GM12865 (cell line): ENCODE measurements at regions not wholly inside any gene's neighbourhood (a gene's known extent, or its start where the extent isn't known, plus 50 kb on each side); places are given as distances from the start of the nearest gene placed in this dataset.

ENCODE experiments used
- DNase-seq: peaks from one replicate; pipeline ENCODE4 v3.0.0; 2010; ENCODE audit warnings: low read depth
- H3K4me3 ChIP-seq: 2 replicates; pipeline ENCODE4 v1.5.1; 2011; ENCODE audit warnings: mild to moderate bottlenecking, low read depth, low read length, control low read depth
- TF ChIP-seq, protein P1 (sequence below): IDR thresholded peaks from 2 replicates; pipeline ENCODE4 v1.5.1; 2011; ENCODE audit warnings: low read length, control low read depth, low read depth, inconsistent platforms; ENCODE audit not compliant: insufficient read depth; ENCODE audit errors: missing control alignments

GRCh38 chr7:25409897-25410636 is 181.8 kb upstream of the NPVF start:
- TF ChIP-seq, protein P1, sequence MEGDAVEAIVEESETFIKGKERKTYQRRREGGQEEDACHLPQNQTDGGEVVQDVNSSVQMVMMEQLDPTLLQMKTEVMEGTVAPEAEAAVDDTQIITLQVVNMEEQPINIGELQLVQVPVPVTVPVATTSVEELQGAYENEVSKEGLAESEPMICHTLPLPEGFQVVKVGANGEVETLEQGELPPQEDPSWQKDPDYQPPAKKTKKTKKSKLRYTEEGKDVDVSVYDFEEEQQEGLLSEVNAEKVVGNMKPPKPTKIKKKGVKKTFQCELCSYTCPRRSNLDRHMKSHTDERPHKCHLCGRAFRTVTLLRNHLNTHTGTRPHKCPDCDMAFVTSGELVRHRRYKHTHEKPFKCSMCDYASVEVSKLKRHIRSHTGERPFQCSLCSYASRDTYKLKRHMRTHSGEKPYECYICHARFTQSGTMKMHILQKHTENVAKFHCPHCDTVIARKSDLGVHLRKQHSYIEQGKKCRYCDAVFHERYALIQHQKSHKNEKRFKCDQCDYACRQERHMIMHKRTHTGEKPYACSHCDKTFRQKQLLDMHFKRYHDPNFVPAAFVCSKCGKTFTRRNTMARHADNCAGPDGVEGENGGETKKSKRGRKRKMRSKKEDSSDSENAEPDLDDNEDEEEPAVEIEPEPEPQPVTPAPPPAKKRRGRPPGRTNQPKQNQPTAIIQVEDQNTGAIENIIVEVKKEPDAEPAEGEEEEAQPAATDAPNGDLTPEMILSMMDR: no peak
- no peak for DNase-seq

DNA sequence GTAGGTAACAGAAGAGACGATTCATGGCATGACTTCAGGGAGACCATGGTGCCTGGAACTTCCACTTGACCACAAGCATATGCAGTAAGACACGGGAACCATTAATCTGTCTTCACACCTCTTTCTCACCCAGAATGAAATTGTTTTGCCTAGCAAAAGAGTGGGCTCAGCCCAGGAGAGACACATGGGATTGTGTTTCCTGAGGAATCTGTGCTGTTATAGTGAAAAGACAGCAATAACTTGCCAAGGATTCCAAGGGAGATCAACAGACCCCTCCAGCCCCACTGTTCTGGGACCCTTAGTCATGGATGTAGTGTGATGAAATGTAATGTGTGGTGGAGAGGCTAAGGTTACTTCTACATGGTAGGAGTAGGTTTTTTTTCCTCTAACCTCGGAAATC is 192.5 kb upstream of the NPVF start:
- no peak overlapping the region for H3K4me3 ChIP-seq
- TF ChIP-seq, protein P1: no peak
- no peak for DNase-seq

More at GRCh38 chr7:25409897-25410636, 181.8 kb upstream of the NPVF start:
- H3K4me3 ChIP-seq: no peak overlapping the region

DNA sequence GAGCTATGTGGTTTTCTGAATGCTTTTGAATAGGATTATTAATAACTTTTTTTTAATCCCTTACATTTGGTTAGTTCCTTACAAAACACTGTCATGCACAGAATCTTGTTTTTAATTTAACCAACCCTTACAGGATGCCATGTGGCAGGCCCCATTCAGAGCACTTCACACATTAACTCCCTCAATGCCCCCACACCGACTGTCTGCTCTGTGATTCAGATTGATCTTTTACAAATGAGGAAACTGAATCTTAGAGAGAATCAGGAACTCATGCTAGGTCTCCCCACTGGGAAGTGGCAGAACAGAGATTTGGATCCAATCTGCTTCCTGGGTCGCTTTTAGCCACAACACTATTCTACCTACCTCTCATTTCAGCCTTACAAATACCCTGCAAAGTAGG is 195.8 kb upstream of the NPVF start:
- no peak overlapping the region for H3K4me3 ChIP-seq
- DNase-seq: no peak
- TF ChIP-seq, protein P1: no peak

DNA sequence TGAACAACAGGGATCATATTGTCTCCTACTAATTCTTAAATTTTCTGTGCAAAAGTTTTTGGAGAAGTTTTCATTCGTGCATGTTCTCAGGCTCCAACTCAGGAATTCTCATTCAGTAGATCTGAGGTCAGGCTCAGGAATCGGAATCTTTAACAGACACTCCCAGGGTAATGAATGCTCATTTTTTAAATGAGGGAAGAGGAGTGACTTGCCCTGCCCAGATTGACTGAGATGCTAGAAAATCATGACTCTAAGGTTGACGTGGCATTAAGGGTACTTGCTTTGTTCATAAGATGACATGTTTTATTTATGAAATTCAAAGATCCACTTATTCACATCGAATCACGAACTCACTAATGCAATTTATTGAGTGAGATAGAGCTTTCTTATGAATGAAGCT is 196.6 kb upstream of the NPVF start:
- no peak overlapping the region for H3K4me3 ChIP-seq
- DNase-seq: no peak
- TF ChIP-seq, protein P1: no peak

- no peak overlapping the region for H3K4me3 ChIP-seq
- TF ChIP-seq, protein P1: no peak
- DNase-seq: no peak
These were observed 199.4 kb upstream of the NPVF start for GRCh38 chr7:25427721-25428120.

- H3K4me3 ChIP-seq: no peak overlapping the region
- no peak for DNase-seq
- TF ChIP-seq, protein P1: no peak
These were observed 201.4 kb upstream of the NPVF start for GRCh38 chr7:25429731-25430130.
